ENCODE measurements at regions not wholly inside any gene's neighbourhood (a gene's known extent, or its start where the extent isn't known, plus 50 kb on each side); places are given as distances from the start of the nearest gene placed in this dataset.
"Not testable (repeated sequence)": the region's sequence is repeated elsewhere in the genome, so short reads cannot be mapped to it uniquely, and the experiment has no call there.

- POLR2A ChIA-PET = no interaction called here
- intact Hi-C loops (cut with micrococcal nuclease) = no loop called here
Measured at GRCh38 chr22:25475257-25476022, 89.0 kb upstream of the GRK3 start.

DNA sequence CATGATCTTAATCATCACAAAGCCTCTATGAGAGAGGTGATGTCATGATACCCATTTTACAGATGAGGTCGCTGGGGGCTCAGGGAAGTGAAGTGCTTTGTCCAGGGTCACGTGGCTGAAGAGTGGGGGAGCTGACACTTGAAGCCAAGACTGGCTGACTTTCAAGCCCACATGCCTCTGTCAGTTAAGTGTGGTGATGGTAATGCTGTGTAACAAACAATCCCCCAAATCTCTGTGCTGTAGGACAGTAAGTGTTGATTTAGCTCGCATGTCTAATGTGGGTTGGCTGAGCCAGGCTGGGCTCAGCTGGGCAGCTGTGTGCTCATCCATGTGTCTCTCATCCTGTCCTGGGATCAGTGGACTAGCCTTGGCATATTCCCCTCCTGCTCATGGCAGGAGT lies 87.1 kb upstream of the GRK3 start:
- no peaks in the 10 kb centered on the region for H3K4me1 Mint-ChIP-seq (ENCODE audit: insufficient read depth, unreplicated experiment)
- ChIA-PET POLR2A (no interaction called here), CTCF (no interaction called here)
- DNase-seq (ENCODE audit: unreplicated experiment) = no peak
- no peaks in the 10 kb centered on the region for H3K9me3 Mint-ChIP-seq (ENCODE audit: unreplicated experiment)
- no peaks in the 10 kb centered on the region for H3K27me3 Mint-ChIP-seq (ENCODE audit: insufficient read depth, unreplicated experiment)
- intact Hi-C loops (cut with micrococcal nuclease) = no loop called here
- no TSS peak for BruUV-seq (replicated peaks)
- H3K36me3 Mint-ChIP-seq (ENCODE audit: insufficient read depth, unreplicated experiment) = no peaks in the 10 kb centered on the region
- H3K27ac Mint-ChIP-seq (ENCODE audit: low read depth, unreplicated experiment) = no peak overlapping the region
- no peak for TF ChIP-seq CTCF (IDR thresholded peaks at IDR 0.05; ENCODE audit: unreplicated experiment)
- H3K4me3 Mint-ChIP-seq (ENCODE audit: unreplicated experiment) = no peak overlapping the region

More at GRCh38 chr22:25475257-25476022, 89.0 kb upstream of the GRK3 start:
- no TSS peak for BruUV-seq (replicated peaks)
- CTCF ChIA-PET = interaction anchor here (0.6 to 2.0 kb wide), 4 partner anchors 297 to 1073 kb away, joined by 3 to 6 read pairs (median 4); no protein-coding TSS in a partner anchor
- Mint-ChIP-seq H3K4me3 (ENCODE audit: unreplicated experiment) (no peak overlapping the region), H3K4me1 (ENCODE audit: insufficient read depth, unreplicated experiment) (no peaks in the 10 kb centered on the region), H3K9me3 (ENCODE audit: unreplicated experiment) (no peaks in the 10 kb centered on the region), H3K36me3 (ENCODE audit: insufficient read depth, unreplicated experiment) (no peaks in the 10 kb centered on the region), H3K27me3 (ENCODE audit: insufficient read depth, unreplicated experiment) (no peaks in the 10 kb centered on the region), H3K27ac (ENCODE audit: low read depth, unreplicated experiment) (no peak overlapping the region)
- TF ChIP-seq CTCF (IDR thresholded peaks at IDR 0.05; ENCODE audit: unreplicated experiment) = no peak
- DNase-seq (ENCODE audit: unreplicated experiment) = no peak

DNA sequence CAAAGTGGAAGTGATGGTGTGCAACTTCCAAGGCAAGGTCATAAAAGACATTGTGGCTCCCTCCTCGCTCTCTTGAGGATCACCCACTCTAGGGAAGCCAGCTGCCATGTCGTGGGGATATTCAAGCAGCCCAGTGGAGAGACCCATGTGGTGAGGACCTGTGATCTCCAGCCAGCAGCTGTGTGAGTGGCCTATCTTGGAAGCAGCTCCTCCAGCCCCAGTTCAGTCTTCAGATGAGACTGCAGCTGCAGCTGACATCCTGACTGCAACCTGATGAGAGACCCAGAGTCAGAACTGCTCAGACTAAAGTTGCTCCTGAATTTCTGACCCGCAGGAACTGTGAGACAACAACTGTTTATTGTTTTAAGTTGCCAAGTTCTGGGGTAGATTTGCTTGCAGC lies 86.4 kb upstream of the GRK3 start:
- no peaks in the 10 kb centered on the region for H3K36me3 Mint-ChIP-seq (ENCODE audit: insufficient read depth, unreplicated experiment)
- intact Hi-C loops (cut with micrococcal nuclease) = no loop called here
- ChIA-PET CTCF (interaction anchor here (0.6 kb wide), 1 partner anchor 87 kb away, joined by 3 read pairs; no protein-coding TSS in a partner anchor), POLR2A (no interaction called here)
- no peaks in the 10 kb centered on the region for H3K27me3 Mint-ChIP-seq (ENCODE audit: insufficient read depth, unreplicated experiment)
- H3K4me1 Mint-ChIP-seq (ENCODE audit: insufficient read depth, unreplicated experiment) = no peaks in the 10 kb centered on the region
- no peak for DNase-seq (ENCODE audit: unreplicated experiment)
- no peak overlapping the region for H3K27ac Mint-ChIP-seq (ENCODE audit: low read depth, unreplicated experiment)
- H3K4me3 Mint-ChIP-seq (ENCODE audit: unreplicated experiment) = no peak overlapping the region
- BruUV-seq (replicated peaks) = no TSS peak
- no peaks in the 10 kb centered on the region for H3K9me3 Mint-ChIP-seq (ENCODE audit: unreplicated experiment)
- no peak for TF ChIP-seq CTCF (IDR thresholded peaks at IDR 0.05; ENCODE audit: unreplicated experiment)

DNA sequence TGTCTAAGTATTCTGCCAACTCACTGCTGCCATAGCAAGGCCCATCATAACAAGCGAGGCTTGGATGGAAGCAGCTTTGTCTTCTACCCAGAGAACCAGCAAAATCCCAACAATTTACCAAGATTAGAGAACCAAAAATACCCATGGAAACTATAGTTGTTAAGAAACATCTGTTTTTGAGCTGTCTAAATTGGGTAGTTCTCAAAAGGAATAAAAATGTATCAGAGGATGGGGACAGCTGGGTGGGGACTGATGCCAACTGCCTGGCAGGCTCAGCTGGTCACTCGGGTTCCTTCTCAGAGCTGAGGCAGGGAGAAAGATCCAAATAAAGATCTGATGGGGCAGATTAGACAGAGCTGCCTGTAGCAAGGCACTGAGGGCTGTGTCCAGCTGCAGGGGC lies 85.9 kb upstream of the GRK3 start:
- no peak for TF ChIP-seq CTCF (IDR thresholded peaks at IDR 0.05; ENCODE audit: unreplicated experiment)

GRCh38 chr22:25480868-25481267 lies 83.6 kb upstream of the GRK3 start:
- H3K36me3 Mint-ChIP-seq (ENCODE audit: insufficient read depth, unreplicated experiment); POLR2A ChIA-PET; CTCF ChIA-PET; H3K27me3 Mint-ChIP-seq (ENCODE audit: insufficient read depth, unreplicated experiment); H3K4me1 Mint-ChIP-seq (ENCODE audit: insufficient read depth, unreplicated experiment); H3K4me3 Mint-ChIP-seq (ENCODE audit: unreplicated experiment); BruUV-seq (replicated peaks); H3K27ac Mint-ChIP-seq (ENCODE audit: low read depth, unreplicated experiment); H3K9me3 Mint-ChIP-seq (ENCODE audit: unreplicated experiment); intact Hi-C loops (cut with micrococcal nuclease); DNase-seq (ENCODE audit: unreplicated experiment): not testable (repeated sequence)

More for the DNA sequence above, 85.9 kb upstream of the GRK3 start:
- intact Hi-C loops (cut with micrococcal nuclease) = no loop called here
- Mint-ChIP-seq H3K4me3 (ENCODE audit: unreplicated experiment) (no peak overlapping the region), H3K4me1 (ENCODE audit: insufficient read depth, unreplicated experiment) (no peaks in the 10 kb centered on the region), H3K9me3 (ENCODE audit: unreplicated experiment) (no peaks in the 10 kb centered on the region), H3K36me3 (ENCODE audit: insufficient read depth, unreplicated experiment) (no peaks in the 10 kb centered on the region), H3K27ac (ENCODE audit: low read depth, unreplicated experiment) (no peak overlapping the region), H3K27me3 (ENCODE audit: insufficient read depth, unreplicated experiment) (no peaks in the 10 kb centered on the region)
- DNase-seq (ENCODE audit: unreplicated experiment) = no peak
- ChIA-PET POLR2A (no interaction called here), CTCF (interaction anchor here (0.5 kb wide), 1 partner anchor 243 kb away, joined by 3 read pairs; no protein-coding TSS in a partner anchor)
- BruUV-seq (replicated peaks) = no TSS peak

Measured in MCF 10A (cell line).